ENCODE measurements at regions not wholly inside any gene's neighbourhood (a gene's known extent, or its start where the extent isn't known, plus 50 kb on each side); places are given as distances from the start of the nearest gene placed in this dataset.

DNA sequence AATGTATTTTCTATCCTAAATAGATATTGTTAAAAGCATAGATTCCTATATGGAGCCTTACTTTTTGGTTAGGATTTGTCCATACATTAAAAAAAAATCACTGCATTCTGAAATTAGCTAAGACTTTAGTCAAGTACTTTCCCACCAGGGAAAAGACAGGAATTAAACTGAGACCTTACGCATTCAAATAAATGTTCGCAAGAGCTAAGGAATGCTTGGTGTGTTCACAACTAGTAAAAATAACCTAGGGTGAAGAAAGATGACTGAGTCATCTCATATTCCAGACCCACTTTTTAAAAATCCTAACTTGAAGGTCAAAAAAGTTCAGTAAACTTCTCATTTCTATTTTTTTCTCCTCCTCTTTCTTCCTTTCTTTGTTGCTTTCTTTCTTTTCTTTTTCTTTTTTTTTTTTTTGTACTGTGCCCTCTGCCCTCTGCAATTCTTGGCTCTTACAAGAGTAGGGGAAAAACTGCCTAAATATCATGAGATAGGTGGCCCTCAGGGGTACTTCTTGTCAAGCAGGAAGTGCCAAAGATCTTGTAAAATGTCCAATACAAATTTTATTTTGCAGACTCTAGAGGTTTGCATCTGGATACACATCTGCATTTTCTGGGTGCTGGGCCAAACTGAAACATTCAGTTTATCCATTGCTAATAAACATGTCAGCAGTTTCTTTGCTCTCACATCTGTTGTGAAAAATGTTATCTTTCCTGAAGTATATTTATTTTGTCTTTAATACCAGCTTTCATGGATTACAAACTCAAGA lies 121.4 kb upstream of the GORAB start:
- DNase-seq: peak in 2 of 5 donors; percentile 13
- H3K9me3 ChIP-seq (ENCODE audit: control insufficient read depth in 2 of 3, insufficient read depth in 1 of 3, low read length in 3 of 3): no peaks in the 10 kb centered on the region
- H3K27ac ChIP-seq (ENCODE audit: low read depth in 2 of 2, low read length in 2 of 2): no peak overlapping the region
- intact Hi-C loops (cut with DNase I): no loop called here
- H3K27me3 ChIP-seq (ENCODE audit: control insufficient read depth, insufficient read depth, low read length): no peaks in the 10 kb centered on the region
- H3K9ac ChIP-seq (ENCODE audit: low read length in 3 of 3): no peak overlapping the region
- no peak for FAIRE-seq
- no peaks in the 10 kb centered on the region for H3K36me3 ChIP-seq (ENCODE audit: control insufficient read depth in 2 of 3, insufficient read depth in 3 of 3, low read length in 3 of 3)
- TF ChIP-seq, protein P1, sequence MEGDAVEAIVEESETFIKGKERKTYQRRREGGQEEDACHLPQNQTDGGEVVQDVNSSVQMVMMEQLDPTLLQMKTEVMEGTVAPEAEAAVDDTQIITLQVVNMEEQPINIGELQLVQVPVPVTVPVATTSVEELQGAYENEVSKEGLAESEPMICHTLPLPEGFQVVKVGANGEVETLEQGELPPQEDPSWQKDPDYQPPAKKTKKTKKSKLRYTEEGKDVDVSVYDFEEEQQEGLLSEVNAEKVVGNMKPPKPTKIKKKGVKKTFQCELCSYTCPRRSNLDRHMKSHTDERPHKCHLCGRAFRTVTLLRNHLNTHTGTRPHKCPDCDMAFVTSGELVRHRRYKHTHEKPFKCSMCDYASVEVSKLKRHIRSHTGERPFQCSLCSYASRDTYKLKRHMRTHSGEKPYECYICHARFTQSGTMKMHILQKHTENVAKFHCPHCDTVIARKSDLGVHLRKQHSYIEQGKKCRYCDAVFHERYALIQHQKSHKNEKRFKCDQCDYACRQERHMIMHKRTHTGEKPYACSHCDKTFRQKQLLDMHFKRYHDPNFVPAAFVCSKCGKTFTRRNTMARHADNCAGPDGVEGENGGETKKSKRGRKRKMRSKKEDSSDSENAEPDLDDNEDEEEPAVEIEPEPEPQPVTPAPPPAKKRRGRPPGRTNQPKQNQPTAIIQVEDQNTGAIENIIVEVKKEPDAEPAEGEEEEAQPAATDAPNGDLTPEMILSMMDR (IDR thresholded peaks at IDR 0.05; ENCODE audit: borderline replicate concordance, extremely low read depth, insufficient read depth): no peak
- no peak overlapping the region for H3K4me3 ChIP-seq (ENCODE audit: low read length in 3 of 3)
- H3K4me1 ChIP-seq (ENCODE audit: control insufficient read depth in 2 of 3, insufficient read depth in 2 of 3, low read depth in 1 of 3, low read length in 3 of 3): no peaks in the 10 kb centered on the region

DNA sequence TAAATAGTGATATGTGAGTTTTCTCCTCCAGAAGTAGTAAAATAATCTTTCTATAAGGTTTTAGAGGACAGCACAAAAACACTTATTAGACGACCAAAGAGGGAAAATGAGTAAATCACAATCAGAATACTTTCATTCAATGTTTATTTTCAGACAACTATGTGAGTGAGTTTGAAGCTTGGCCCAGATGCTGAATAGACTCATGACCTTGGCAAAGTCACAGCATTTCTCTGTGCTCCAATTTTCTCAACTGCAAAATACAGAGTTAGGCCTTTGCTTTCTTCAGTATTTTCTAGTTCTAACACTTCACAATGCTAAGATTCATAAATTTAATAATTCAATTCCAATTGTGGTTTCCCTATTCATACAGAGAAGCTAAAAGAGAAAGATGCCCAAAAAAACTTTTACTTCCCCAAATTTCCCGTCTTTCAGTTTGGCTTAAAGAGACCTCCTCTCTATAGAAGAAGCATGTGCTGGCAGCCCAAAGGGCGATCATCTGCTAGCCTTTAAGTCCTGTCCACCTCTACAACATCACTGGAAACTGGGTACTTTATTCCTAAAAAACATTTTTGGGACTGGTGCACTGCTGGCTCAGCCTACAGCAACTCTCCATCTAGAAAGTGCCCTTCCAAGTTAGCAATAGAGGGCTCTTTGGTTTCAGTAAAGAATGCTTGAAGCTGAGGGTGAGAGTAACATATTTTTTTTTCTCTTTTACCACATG lies 116.8 kb upstream of the GORAB start:
- Histone ChIP-seq H3K4me1 (ENCODE audit: control insufficient read depth in 2 of 3, insufficient read depth in 2 of 3, low read depth in 1 of 3, low read length in 3 of 3) (no peaks in the 10 kb centered on the region), H3K27ac (ENCODE audit: low read depth in 2 of 2, low read length in 2 of 2) (no peak overlapping the region), H3K27me3 (ENCODE audit: control insufficient read depth, insufficient read depth, low read length) (no peaks in the 10 kb centered on the region), H3K9me3 (ENCODE audit: control insufficient read depth in 2 of 3, insufficient read depth in 1 of 3, low read length in 3 of 3) (no peaks in the 10 kb centered on the region), H3K4me3 (ENCODE audit: low read length in 3 of 3) (no peak overlapping the region), H3K9ac (ENCODE audit: low read length in 3 of 3) (no peak overlapping the region), H3K36me3 (ENCODE audit: control insufficient read depth in 2 of 3, insufficient read depth in 3 of 3, low read length in 3 of 3) (no peaks in the 10 kb centered on the region)
- DNase-seq (peak in 2 of 5 donors; percentile 3 to 41), FAIRE-seq (no peak)
- intact Hi-C loops (cut with DNase I): no loop called here
- TF ChIP-seq, protein P1 (IDR thresholded peaks at IDR 0.05; ENCODE audit: borderline replicate concordance, extremely low read depth, insufficient read depth): no peak

DNA sequence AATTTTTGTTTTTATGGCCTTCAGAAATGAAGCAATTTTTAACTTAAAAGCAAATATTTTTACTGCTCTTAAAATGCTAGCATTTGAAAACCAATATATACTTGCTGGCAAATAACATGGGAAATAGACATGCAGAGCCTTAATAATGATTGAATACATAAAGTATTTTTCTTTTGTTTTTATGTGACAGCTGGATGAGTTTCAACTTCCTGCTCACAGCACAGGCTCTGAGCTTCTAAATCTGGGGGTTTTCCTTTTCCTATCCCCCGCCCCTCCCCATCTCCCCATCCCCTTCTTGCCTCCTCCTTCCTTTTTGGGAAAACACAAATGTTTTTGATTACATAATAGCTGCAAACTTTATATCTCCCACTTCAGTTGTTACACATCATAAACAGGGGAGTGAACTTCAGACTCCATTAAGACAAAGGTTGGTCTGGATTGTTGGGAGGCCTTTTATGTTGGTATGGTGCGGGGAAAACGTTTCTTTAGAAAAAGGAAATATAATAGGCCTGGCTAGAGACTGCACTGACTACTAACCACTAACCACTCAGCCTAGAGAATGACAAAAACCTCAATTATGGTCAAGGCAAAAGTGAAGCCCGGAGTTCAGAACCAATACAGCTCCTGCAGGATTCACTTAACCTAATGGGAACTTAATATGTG lies 116.1 kb upstream of the GORAB start:
- Histone ChIP-seq H3K36me3 (ENCODE audit: control insufficient read depth in 2 of 3, insufficient read depth in 3 of 3, low read length in 3 of 3) (no peaks in the 10 kb centered on the region), H3K27ac (ENCODE audit: low read depth in 2 of 2, low read length in 2 of 2) (no peak overlapping the region), H3K9ac (ENCODE audit: low read length in 3 of 3) (no peak overlapping the region), H3K4me1 (ENCODE audit: control insufficient read depth in 2 of 3, insufficient read depth in 2 of 3, low read depth in 1 of 3, low read length in 3 of 3) (no peaks in the 10 kb centered on the region), H3K4me3 (ENCODE audit: low read length in 3 of 3) (no peak overlapping the region), H3K27me3 (ENCODE audit: control insufficient read depth, insufficient read depth, low read length) (no peaks in the 10 kb centered on the region), H3K9me3 (ENCODE audit: control insufficient read depth in 2 of 3, insufficient read depth in 1 of 3, low read length in 3 of 3) (no peaks in the 10 kb centered on the region)
- FAIRE-seq: no peak
- peak in 2 of 5 donors; percentile 31 to 58 for DNase-seq
- intact Hi-C loops (cut with DNase I): no loop called here
- TF ChIP-seq, protein P1 (IDR thresholded peaks at IDR 0.05; ENCODE audit: borderline replicate concordance, extremely low read depth, insufficient read depth): no peak

Measured in kidney (tissue), 13 donors.